GM18511 (cell line): ENCODE measurements at regions not wholly inside any gene's neighbourhood (a gene's known extent, or its start where the extent isn't known, plus 50 kb on each side); places are given as distances from the start of the nearest gene placed in this dataset.
"Not testable (repeated sequence)": the region's sequence is repeated elsewhere in the genome, so short reads cannot be mapped to it uniquely, and the experiment has no call there.

Experiments used
- ATAC-seq: cut with Tn5 transposase; IDR thresholded peaks from one replicate; pipeline ENCODE4 v1.9.1; 2021; ENCODE audit warnings: mild to moderate bottlenecking, moderate library complexity; ENCODE audit not compliant: unreplicated experiment

- ATAC-seq = not testable (repeated sequence)
Measured at GRCh38 chr3:75579091-75579490, 85.0 kb upstream of the FRG2C start.

GRCh38 chr3:75579536-75579935 is 84.6 kb upstream of the FRG2C start:
- not testable (repeated sequence) for ATAC-seq

GRCh38 chr3:75579981-75580782 is 83.9 kb upstream of the FRG2C start:
- not testable (repeated sequence) for ATAC-seq

- ATAC-seq = not testable (repeated sequence)
Measured at GRCh38 chr3:75582536-75582935, 81.6 kb upstream of the FRG2C start.

- ATAC-seq = not testable (repeated sequence)
Measured at GRCh38 chr3:75583116-75583515, 81.0 kb upstream of the FRG2C start.

- ATAC-seq = not testable (repeated sequence)
Measured at GRCh38 chr3:75587695-75588094, 76.4 kb upstream of the FRG2C start.

- ATAC-seq = not testable (repeated sequence)
Measured at GRCh38 chr3:75590382-75590781, 73.7 kb upstream of the FRG2C start.

GRCh38 chr3:75604286-75604934 is 59.7 kb upstream of the FRG2C start:
- not testable (repeated sequence) for ATAC-seq

GRCh38 chr3:75607996-75608395 is 56.1 kb upstream of the FRG2C start:
- not testable (repeated sequence) for ATAC-seq

GRCh38 chr3:75609598-75609997 is 54.5 kb upstream of the FRG2C start:
- not testable (repeated sequence) for ATAC-seq

GRCh38 chr3:75610773-75611172 is 53.4 kb upstream of the FRG2C start:
- no peak for ATAC-seq

- ATAC-seq = not testable (repeated sequence)
Measured at GRCh38 chr3:75611724-75612460, 52.2 kb upstream of the FRG2C start.
